ENCODE measurements at regions not wholly inside any gene's neighbourhood (a gene's known extent, or its start where the extent isn't known, plus 50 kb on each side); places are given as distances from the start of the nearest gene placed in this dataset.

GRCh38 chr10:3409928-3410327 lies 237.3 kb upstream of the PITRM1 start:
- DNase-seq (ENCODE audit: low spot score): no peak

GRCh38 chr10:3408603-3409365 lies 236.2 kb upstream of the PITRM1 start:
- DNase-seq (ENCODE audit: low spot score): no peak

GRCh38 chr10:3407208-3407607 lies 234.6 kb upstream of the PITRM1 start:
- no peak for DNase-seq (ENCODE audit: low spot score)

- DNase-seq (ENCODE audit: low spot score): no peak
Observed at GRCh38 chr10:3406556-3406955, 234.0 kb upstream of the PITRM1 start.

GRCh38 chr10:3404381-3404780 lies 231.8 kb upstream of the PITRM1 start:
- no peak for DNase-seq (ENCODE audit: low spot score)

- DNase-seq (ENCODE audit: low spot score): no peak
Observed at GRCh38 chr10:3402187-3402751, 229.7 kb upstream of the PITRM1 start.

- no peak for DNase-seq (ENCODE audit: low spot score)
Observed at GRCh38 chr10:3401491-3401938, 228.9 kb upstream of the PITRM1 start.

GRCh38 chr10:3400348-3400747 lies 227.8 kb upstream of the PITRM1 start:
- no peak for DNase-seq (ENCODE audit: low spot score)

- DNase-seq (ENCODE audit: low spot score): no peak
Observed at GRCh38 chr10:3399756-3400155, 227.2 kb upstream of the PITRM1 start.

GRCh38 chr10:3398825-3399646 lies 226.5 kb upstream of the PITRM1 start:
- DNase-seq (ENCODE audit: low spot score): no peak

GRCh38 chr10:3397846-3398245 lies 225.3 kb upstream of the PITRM1 start:
- no peak for DNase-seq (ENCODE audit: low spot score)

GRCh38 chr10:3397231-3397630 lies 224.6 kb upstream of the PITRM1 start:
- DNase-seq (ENCODE audit: low spot score): no peak

- DNase-seq (ENCODE audit: low spot score): no peak
Observed at GRCh38 chr10:3396116-3396515, 223.5 kb upstream of the PITRM1 start.

- DNase-seq (ENCODE audit: low spot score): no peak
Observed at GRCh38 chr10:3395458-3395861, 222.9 kb upstream of the PITRM1 start.

GRCh38 chr10:3395041-3395440 lies 222.5 kb upstream of the PITRM1 start:
- no peak for DNase-seq (ENCODE audit: low spot score)

GRCh38 chr10:3393958-3394357 lies 221.4 kb upstream of the PITRM1 start:
- DNase-seq (ENCODE audit: low spot score): no peak

GRCh38 chr10:3391657-3392056 lies 219.1 kb upstream of the PITRM1 start:
- no peak for DNase-seq (ENCODE audit: low spot score)

- DNase-seq (ENCODE audit: low spot score): no peak
Observed at GRCh38 chr10:3389130-3389529, 216.5 kb upstream of the PITRM1 start.

GRCh38 chr10:3385487-3385886 lies 212.9 kb upstream of the PITRM1 start:
- no peak for DNase-seq (ENCODE audit: low spot score)

GRCh38 chr10:3382092-3382491 lies 209.5 kb upstream of the PITRM1 start:
- no peak for DNase-seq (ENCODE audit: low spot score)

GRCh38 chr10:3380406-3381050 lies 207.9 kb upstream of the PITRM1 start:
- no peak for DNase-seq (ENCODE audit: low spot score)

GRCh38 chr10:3376631-3377030 lies 204.0 kb upstream of the PITRM1 start:
- no peak for DNase-seq (ENCODE audit: low spot score)

- DNase-seq (ENCODE audit: low spot score): no peak
Observed at GRCh38 chr10:3375505-3375904, 202.9 kb upstream of the PITRM1 start.

Measured in ecto neural progenitor cell (in vitro differentiated cells).